ENCODE measurements at regions not wholly inside any gene's neighbourhood (a gene's known extent, or its start where the extent isn't known, plus 50 kb on each side); places are given as distances from the start of the nearest gene placed in this dataset.

- TF ChIP-seq CTCF (IDR thresholded peaks at IDR 0.05): no peak
- TF ChIP-seq POLR2A (IDR thresholded peaks at IDR 0.05): no peak
These were observed 107.5 kb downstream of the TRIM29 start for GRCh38 chr11:120030411-120030810.
